ENCODE measurements at regions not wholly inside any gene's neighbourhood (a gene's known extent, or its start where the extent isn't known, plus 50 kb on each side); places are given as distances from the start of the nearest gene placed in this dataset.
A peak's percentile ranks its signal among the peaks of the same experiment; 100 is the strongest.

GRCh38 chr2:56674084-56674483, 490.3 kb downstream of the CCDC85A start:
- peaks cover 25% of the 10 kb centered on the region for H3K9me3 Mint-ChIP-seq
- peaks cover 3% of the 10 kb centered on the region for H3K36me3 Mint-ChIP-seq
- H3K4me3 Mint-ChIP-seq, result no peak overlapping the region
- TF ChIP-seq CTCF (IDR thresholded peaks at IDR 0.05; ENCODE audit: unreplicated experiment), result no peak
- no peak for DNase-seq (ENCODE audit: low spot score in 2 of 2, unreplicated experiment in 2 of 2)
- H3K4me1 Mint-ChIP-seq, result no peaks in the 10 kb centered on the region
- H3K27ac Mint-ChIP-seq, result no peak overlapping the region
- H3K27me3 Mint-ChIP-seq (ENCODE audit: low read depth), result no peaks in the 10 kb centered on the region

GRCh38 chr2:56676966-56677365, 493.2 kb downstream of the CCDC85A start:
- Mint-ChIP-seq H3K27me3 (ENCODE audit: low read depth) (no peaks in the 10 kb centered on the region), H3K4me1 (peaks cover 21% of the 10 kb centered on the region), H3K36me3 (no peaks in the 10 kb centered on the region), H3K4me3 (no peak overlapping the region), H3K9me3 (peaks cover 11% of the 10 kb centered on the region), H3K27ac (no peak overlapping the region)
- TF ChIP-seq CTCF (IDR thresholded peaks at IDR 0.05; ENCODE audit: unreplicated experiment), result no peak
- DNase-seq (ENCODE audit: low spot score in 2 of 2, unreplicated experiment in 2 of 2), result no peak

- no peak for DNase-seq (ENCODE audit: low spot score in 2 of 2, unreplicated experiment in 2 of 2)
- Mint-ChIP-seq H3K27me3 (ENCODE audit: low read depth) (no peaks in the 10 kb centered on the region), H3K36me3 (no peaks in the 10 kb centered on the region), H3K27ac (no peak overlapping the region), H3K4me3 (no peak overlapping the region), H3K4me1 (peaks cover 25% of the 10 kb centered on the region), H3K9me3 (no peaks in the 10 kb centered on the region)
- no peak for TF ChIP-seq CTCF (IDR thresholded peaks at IDR 0.05; ENCODE audit: unreplicated experiment)
Observed at GRCh38 chr2:56680971-56681631, 497.3 kb downstream of the CCDC85A start.

- TF ChIP-seq CTCF (IDR thresholded peaks at IDR 0.05; ENCODE audit: unreplicated experiment), result no peak
- DNase-seq (ENCODE audit: low spot score in 2 of 2, unreplicated experiment in 2 of 2), result no peak
Observed at GRCh38 chr2:56681659-56682396, 498.0 kb downstream of the CCDC85A start.

GRCh38 chr2:56682397-56682760, 498.6 kb downstream of the CCDC85A start:
- no peak for TF ChIP-seq CTCF (IDR thresholded peaks at IDR 0.05; ENCODE audit: unreplicated experiment)
- peaks cover 27% of the 10 kb centered on the region for H3K4me1 Mint-ChIP-seq
- H3K36me3 Mint-ChIP-seq, result no peaks in the 10 kb centered on the region
- no peaks in the 10 kb centered on the region for H3K27me3 Mint-ChIP-seq (ENCODE audit: low read depth)
- no peak for DNase-seq (ENCODE audit: low spot score in 2 of 2, unreplicated experiment in 2 of 2)
- no peak overlapping the region for H3K4me3 Mint-ChIP-seq
- no peaks in the 10 kb centered on the region for H3K9me3 Mint-ChIP-seq
- H3K27ac Mint-ChIP-seq, result peak overlapping the region; percentile 38

More at GRCh38 chr2:56681659-56682396, 498.0 kb downstream of the CCDC85A start:
- Mint-ChIP-seq H3K27me3 (ENCODE audit: low read depth) (no peaks in the 10 kb centered on the region), H3K4me1 (peaks cover 27% of the 10 kb centered on the region), H3K9me3 (no peaks in the 10 kb centered on the region), H3K27ac (peak overlapping the region; percentile 91), H3K4me3 (no peak overlapping the region), H3K36me3 (no peaks in the 10 kb centered on the region)
